ENCODE measurements at regions not wholly inside any gene's neighbourhood (a gene's known extent, or its start where the extent isn't known, plus 50 kb on each side); places are given as distances from the start of the nearest gene placed in this dataset.
"Not testable (repeated sequence)": the region's sequence is repeated elsewhere in the genome, so short reads cannot be mapped to it uniquely, and the experiment has no call there.

- no peak for DNase-seq
Observed at GRCh38 chrX:125378205-125378604, 58.5 kb downstream of the TEX13C start.

DNA sequence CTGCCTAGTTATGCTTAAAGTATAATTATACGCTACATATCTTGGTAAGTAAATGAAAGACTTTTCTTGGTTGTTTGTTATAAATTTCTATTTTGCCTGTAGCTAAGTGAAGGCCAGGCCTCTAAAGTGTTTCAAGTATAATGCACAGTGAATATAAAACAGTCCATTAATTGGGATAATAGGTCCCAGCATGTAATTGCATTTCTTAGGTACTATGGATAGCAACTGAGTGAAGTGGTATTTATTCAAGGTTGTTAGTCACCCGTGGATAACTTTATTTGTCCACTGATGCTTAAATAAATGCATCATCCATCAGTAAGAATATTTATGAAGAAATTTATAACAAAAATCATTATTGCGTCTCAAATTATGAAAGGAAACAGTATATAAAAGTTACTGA, 59.1 kb downstream of the TEX13C start:
- no peak for DNase-seq

DNA sequence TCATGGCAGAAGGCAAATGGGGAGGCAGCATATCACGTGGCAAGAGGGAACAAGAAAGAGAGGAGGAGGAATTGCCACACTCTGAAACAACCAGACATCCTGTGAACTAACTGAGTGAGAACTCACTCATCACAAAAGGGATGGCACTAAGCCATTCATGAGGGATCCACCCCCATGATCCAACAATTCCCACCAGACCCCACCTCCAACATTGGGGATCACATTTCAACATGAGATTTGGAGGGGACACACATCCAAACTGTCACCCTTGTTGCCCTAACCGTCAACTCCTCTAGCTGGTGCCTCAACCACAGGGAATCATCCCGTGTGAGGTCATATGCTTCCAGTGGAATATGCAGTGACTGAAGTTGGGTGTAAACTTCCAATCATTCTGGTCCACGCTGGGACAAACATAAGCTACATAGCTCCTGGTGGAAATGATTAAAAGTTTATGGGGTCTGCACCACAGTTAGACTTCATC, 62.5 kb downstream of the TEX13C start:
- no peak for DNase-seq

DNA sequence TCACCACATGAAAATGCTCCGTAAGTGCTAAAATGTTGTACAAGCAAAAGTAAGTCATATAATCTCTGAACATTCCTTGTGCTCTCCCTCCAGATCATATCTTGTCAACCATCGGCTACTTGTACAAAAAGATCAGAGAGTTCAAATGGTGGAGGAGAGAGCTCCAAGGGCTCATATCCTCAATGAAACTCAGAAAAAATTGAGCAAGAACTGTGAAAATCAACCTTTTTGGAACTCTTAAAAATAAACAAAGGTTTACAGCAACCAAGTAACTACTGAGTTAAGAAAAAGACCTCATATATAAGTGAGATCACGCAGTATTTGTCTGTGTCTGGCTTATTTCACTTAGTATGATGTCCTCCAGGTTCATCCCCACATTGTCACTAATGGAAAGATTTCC, 63.2 kb downstream of the TEX13C start:
- no peak for DNase-seq

GRCh38 chrX:125384867-125385266, 65.2 kb downstream of the TEX13C start:
- DNase-seq: no peak

DNA sequence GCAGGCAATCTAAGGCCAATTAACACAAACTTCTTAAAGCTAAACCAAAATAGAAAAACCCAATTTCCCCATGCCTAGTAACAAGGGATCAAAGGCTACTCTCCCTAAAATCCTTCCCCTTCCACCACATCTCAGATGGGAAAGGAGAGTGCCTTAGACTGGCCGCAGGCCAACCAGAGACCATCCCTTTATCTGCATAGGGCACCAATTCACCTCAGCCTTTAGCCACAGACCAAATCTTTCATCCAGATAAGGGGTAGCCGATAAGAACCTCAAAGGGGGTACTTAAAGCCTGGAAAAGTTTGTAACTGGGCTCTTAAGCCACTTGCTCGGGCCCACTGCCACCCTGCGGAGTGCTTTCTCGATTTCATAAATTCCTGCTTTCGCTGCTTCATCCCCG, 68.3 kb downstream of the TEX13C start:
- no peak for DNase-seq

DNA sequence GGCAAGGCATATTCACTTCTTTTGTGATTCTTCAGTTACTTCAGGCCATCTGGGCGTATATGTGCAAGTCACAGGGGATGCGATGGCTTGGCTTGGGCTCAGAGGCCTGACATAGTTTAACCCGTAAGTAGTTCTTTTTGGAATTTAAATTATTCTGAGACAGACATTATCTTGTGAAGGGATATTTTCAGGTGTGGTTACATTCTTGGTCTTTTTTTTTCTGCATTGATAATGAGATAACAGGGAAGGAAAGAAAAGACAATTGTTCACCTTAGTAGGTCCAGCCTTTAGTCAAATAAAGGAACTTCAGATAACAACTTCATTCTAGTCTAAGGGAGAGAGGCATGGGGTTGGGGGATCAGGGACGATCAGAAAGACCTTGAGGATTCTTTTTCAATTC, 74.8 kb downstream of the TEX13C start:
- no peak for DNase-seq

- no peak for DNase-seq
Observed at GRCh38 chrX:125395626-125396025, 76.0 kb downstream of the TEX13C start.

- DNase-seq: no peak
Observed at GRCh38 chrX:125398959-125399440, 79.3 kb downstream of the TEX13C start.

- DNase-seq: no peak
Observed at GRCh38 chrX:125402807-125403206, 83.1 kb downstream of the TEX13C start.

GRCh38 chrX:125404667-125405160, 85.0 kb downstream of the TEX13C start:
- DNase-seq: no peak

GRCh38 chrX:125405339-125405738, 85.7 kb downstream of the TEX13C start:
- DNase-seq: no peak

DNA sequence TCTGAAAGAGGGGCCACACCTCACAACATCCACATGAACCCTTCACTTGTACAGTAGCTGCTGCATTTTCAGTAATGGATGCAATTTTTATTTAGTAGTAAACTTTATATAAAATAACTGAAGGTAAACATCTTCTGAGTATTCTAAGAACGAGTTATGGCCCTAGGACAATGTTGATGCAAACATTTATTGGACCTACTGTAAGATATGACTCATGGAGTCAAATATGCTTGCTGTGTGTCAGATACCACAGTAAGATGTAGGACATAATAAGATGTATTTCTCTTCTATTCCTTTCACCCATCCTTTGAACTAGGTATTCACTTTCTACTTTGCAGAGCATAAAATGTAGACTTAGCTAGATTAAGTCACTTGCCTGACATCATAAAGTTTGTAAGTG, 87.6 kb downstream of the TEX13C start:
- DNase-seq: no peak

DNA sequence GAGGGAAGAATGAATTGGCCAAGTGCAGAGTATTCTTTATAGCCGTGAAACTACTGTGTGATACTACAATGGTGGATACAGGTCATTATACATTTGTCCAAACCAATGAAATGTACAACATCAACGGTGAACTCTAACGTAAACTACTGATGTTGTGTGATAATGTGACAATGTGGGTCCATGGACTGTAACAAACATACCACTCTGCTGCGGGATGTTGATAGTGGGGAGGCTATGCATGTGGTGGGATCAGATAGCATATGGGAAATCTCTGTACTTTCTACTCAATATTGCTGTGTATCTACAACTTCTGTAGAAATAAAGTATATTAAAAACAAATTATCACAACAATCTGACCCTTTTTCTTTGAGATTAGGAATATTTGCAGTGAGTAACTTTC, 101.1 kb downstream of the TEX13C start:
- no peak for DNase-seq

- DNase-seq: no peak
Observed at GRCh38 chrX:125422986-125423385, 103.3 kb downstream of the TEX13C start.

- no peak for DNase-seq
Observed at GRCh38 chrX:125424536-125424935, 104.9 kb downstream of the TEX13C start.

DNA sequence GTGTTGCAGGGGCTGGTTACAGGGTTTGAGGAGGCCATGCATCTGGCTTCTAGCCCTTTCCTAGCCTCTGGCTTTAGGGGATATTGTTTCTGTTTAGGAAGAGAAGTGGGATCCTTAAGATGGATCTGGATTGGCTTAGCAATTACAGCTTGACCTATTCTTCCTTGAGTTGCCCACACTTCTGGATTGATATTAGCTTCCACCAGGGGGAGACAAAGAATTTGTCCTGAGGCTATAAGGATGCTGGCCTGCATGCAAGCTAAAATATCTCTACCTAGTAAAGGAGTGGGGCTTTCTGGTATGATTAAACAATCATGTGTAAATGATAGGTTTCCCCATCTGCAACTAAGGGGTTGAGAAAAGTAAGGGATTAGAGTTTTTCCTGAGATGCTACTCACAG, 117.2 kb downstream of the TEX13C start:
- DNase-seq: no peak

DNA sequence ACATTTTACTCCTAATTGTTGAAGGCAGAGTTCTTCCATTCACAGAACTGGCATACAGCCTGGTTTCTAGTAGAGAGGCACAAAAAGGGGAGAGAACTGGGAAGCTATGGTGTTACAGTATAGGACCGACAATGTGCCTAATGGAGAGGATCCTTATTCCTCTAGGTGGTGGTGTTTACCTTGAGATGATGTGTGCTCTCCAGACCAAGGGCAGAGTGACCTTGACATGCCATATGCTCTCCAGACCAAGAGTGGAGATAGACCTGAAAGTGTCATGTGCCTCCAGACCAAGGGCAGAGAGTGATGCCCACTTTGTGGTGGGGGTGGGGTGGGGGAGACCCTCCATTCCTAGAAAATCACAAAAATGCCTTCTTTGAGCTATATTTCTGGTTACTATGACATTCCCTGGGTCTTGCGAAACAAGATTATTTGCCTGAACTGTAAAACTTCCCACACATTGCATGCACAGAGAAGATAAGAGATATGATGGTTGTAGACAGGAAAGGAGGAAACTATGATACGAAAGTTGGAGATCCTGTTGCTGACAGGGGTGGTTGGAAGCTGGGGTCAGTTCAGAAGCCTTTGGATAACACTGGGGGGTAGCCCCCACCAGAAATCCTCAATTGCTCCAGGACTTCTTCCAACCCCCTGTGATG, 119.7 kb downstream of the TEX13C start:
- no peak for DNase-seq

GRCh38 chrX:125444659-125445058, 125.0 kb downstream of the TEX13C start:
- DNase-seq: no peak

DNA sequence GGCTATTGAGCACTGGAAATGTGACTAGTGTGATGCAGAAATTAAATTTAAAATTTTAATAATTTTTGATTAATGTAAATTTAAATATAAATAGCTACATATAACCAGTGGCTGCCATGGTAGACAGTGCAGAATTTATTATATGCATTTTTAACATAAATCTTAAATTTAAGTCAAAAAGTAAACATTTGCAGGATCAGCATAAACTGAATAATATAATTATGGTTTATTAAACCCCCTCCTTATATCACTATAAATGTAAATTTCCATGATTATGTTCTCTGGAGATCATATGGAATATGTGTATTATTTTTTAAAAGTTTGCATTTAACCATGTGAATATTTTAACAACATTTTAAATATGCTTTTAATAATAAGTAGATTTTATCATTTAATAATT, 155.8 kb downstream of the TEX13C start:
- no peak for DNase-seq

- DNase-seq: no peak
Observed at GRCh38 chrX:125492439-125492838, 172.8 kb downstream of the TEX13C start.

DNA sequence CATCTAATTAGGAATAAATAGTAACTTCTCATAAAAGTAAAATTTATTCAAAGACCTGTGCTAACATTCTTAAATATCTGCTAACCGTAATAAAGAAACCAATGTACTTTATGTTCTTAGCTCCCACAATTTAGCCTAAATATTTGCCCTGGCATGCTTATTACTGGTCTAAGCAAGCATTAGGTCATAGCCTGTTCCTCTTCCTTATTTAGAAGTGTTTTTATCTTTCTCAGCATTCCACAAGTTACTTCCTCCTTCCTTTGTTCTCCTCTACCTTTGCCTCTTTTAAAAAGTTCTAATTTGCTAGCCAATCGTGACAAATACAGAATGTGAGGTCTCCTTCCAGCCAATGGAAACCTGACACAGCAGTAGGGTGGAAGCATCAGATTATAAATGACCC, 173.3 kb downstream of the TEX13C start:
- not testable (repeated sequence) for DNase-seq

DNA sequence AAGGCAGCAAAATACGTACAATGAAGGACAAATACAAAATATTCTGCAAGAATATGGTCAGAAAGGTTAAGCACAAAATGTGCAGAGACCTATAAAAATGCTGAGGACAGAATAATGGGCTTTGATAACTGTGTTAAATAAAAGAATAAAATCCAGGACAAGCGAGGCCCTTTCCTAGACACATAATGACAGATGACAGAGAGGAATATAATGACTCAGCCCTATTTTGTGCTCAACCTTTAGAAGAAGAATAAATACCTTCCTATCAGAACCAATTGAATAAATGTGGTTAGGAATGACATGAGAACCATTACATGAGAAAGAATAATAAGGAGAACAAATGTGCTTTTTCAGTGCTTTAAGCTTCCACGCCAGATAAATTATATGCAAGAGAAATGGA, 178.0 kb downstream of the TEX13C start:
- DNase-seq: no peak

DNA sequence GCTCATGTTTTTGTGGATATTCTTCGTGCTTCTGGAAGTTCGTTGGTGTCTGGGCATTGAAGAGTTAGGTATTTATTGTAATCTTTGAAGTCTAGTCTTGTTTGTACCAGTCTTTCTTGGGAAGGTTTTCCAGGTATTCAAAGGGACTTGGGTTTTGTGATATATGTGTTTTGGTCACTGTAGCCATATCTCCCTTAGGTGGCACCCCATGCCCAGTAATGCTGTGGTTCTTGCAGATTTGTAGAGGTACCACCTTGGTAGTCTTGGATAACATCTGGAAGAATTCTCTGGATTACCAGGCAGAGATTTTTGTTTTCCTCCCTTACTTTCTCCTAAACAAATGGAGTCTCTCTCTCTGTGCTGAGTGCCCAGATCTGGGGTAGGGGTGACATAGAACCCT, 184.1 kb downstream of the TEX13C start:
- DNase-seq: no peak

- DNase-seq: no peak
Observed at GRCh38 chrX:125505207-125505606, 185.5 kb downstream of the TEX13C start.
